ENCODE measurements at regions not wholly inside any gene's neighbourhood (a gene's known extent, or its start where the extent isn't known, plus 50 kb on each side); places are given as distances from the start of the nearest gene placed in this dataset.

DNA sequence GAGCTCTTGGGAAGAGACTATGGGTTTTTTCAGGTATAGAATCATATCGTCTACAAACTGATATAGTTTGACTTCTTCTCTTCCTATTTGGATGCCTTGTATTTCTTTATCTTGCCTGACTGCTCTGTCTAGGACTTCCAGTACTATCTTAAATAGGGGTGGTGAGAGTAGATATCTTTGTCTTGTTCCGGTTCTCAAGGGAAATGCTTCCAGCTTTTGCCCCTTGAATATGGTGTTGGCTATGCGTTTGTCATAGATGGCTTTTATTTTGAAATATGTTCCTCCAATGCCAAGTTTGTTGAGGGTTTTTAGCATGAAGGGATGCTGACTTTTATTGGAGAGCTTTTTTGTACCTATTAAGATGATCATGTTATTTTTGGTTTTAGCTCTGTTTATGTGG, 170.3 kb downstream of the PTGER3 start:
- H3K36me3 ChIP-seq, result no peaks in the 10 kb centered on the region
- no peaks in the 10 kb centered on the region for H3K27me3 ChIP-seq
- 80% methylated on average over 3 of the region's 3 CpGs for WGBS
- peaks cover 14% of the 10 kb centered on the region for H3K4me1 ChIP-seq
- no peak overlapping the region for H3K27ac ChIP-seq
- no peaks in the 10 kb centered on the region for H3K9me3 ChIP-seq
- TF ChIP-seq, protein P1, sequence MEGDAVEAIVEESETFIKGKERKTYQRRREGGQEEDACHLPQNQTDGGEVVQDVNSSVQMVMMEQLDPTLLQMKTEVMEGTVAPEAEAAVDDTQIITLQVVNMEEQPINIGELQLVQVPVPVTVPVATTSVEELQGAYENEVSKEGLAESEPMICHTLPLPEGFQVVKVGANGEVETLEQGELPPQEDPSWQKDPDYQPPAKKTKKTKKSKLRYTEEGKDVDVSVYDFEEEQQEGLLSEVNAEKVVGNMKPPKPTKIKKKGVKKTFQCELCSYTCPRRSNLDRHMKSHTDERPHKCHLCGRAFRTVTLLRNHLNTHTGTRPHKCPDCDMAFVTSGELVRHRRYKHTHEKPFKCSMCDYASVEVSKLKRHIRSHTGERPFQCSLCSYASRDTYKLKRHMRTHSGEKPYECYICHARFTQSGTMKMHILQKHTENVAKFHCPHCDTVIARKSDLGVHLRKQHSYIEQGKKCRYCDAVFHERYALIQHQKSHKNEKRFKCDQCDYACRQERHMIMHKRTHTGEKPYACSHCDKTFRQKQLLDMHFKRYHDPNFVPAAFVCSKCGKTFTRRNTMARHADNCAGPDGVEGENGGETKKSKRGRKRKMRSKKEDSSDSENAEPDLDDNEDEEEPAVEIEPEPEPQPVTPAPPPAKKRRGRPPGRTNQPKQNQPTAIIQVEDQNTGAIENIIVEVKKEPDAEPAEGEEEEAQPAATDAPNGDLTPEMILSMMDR (IDR thresholded peaks at IDR 0.05), result no peak
- no peak for TF ChIP-seq POLR2A (IDR thresholded peaks at IDR 0.05)
- no peak for TF ChIP-seq EP300 (IDR thresholded peaks at IDR 0.05)
- H3K4me3 ChIP-seq, result no peak overlapping the region
- DNase-seq (ENCODE audit: low spot score in 2 of 2), result no peak

DNA sequence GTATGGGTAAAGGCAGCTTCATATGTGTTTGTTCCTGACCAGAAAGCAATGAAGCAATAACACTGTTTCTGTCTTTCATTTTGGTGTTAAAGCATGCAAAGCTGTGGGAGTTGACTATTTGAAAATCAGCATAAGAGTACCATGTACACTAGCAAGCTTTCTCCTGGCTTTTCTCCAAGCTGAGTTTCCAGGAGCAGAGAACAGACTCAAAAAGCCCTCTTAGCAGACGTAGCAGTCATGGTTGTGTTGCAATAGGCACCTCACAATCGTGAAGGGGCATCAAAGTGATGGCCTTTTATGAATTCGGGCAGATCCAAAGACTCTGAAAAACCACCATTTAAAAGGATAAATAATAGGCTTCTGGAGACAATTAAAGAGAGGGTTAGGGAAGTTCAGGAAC, 159.7 kb downstream of the PTGER3 start:
- H3K4me1 ChIP-seq, result peaks cover 6% of the 10 kb centered on the region
- WGBS, result 33% methylated on average over 3 of the region's 3 CpGs

GRCh38 chr1:70888722-70889121, 158.9 kb downstream of the PTGER3 start:
- no peak for DNase-seq (ENCODE audit: low spot score in 2 of 2)
- H3K9me3 ChIP-seq, result no peaks in the 10 kb centered on the region
- TF ChIP-seq POLR2A (IDR thresholded peaks at IDR 0.05) (no peak), EP300 (IDR thresholded peaks at IDR 0.05) (no peak), POLR2AphosphoS5 (IDR thresholded peaks at IDR 0.05) (no peak)
- TF ChIP-seq, protein P1 (IDR thresholded peaks at IDR 0.05), result no peak
- H3K4me1 ChIP-seq, result peaks cover 6% of the 10 kb centered on the region
- no peak overlapping the region for H3K27ac ChIP-seq
- H3K36me3 ChIP-seq, result no peaks in the 10 kb centered on the region
- 80% methylated on average over 4 of the region's 4 CpGs for WGBS
- no peak overlapping the region for H3K4me3 ChIP-seq
- H3K27me3 ChIP-seq, result no peaks in the 10 kb centered on the region

More for the DNA sequence above, 159.7 kb downstream of the PTGER3 start:
- Histone ChIP-seq H3K36me3 (no peaks in the 10 kb centered on the region), H3K9me3 (no peaks in the 10 kb centered on the region), H3K27me3 (no peaks in the 10 kb centered on the region), H3K27ac (no peak overlapping the region), H3K4me3 (no peak overlapping the region)
- no peak for TF ChIP-seq POLR2A (IDR thresholded peaks at IDR 0.05)
- TF ChIP-seq, protein P1 (IDR thresholded peaks at IDR 0.05), result no peak
- DNase-seq (ENCODE audit: low spot score in 2 of 2), result no peak

DNA sequence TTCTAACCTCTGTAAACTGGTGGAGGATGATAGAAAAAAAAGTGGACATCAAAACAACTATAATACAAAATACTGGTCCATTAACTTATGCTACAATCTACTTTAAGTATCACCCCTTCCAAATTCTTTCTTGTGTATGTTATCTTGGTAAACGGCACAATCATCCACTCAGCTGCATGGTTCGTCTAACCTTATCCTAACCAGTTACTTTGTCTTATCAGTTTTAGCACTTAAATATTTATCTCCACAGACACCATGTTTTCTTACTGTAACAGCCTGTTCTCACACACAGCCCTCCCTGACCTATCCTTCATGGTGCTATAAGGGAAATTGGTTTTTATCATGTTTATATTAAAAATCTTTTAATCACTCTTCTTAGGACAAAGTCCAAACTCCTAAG, 157.2 kb downstream of the PTGER3 start:
- H3K4me3 ChIP-seq, result no peak overlapping the region
- H3K27ac ChIP-seq, result no peak overlapping the region
- 91% methylated on average over 2 of the region's 2 CpGs for WGBS
- H3K27me3 ChIP-seq, result no peaks in the 10 kb centered on the region
- H3K9me3 ChIP-seq, result no peaks in the 10 kb centered on the region
- no peak for DNase-seq (ENCODE audit: low spot score in 2 of 2)
- H3K36me3 ChIP-seq, result no peaks in the 10 kb centered on the region
- TF ChIP-seq POLR2A (IDR thresholded peaks at IDR 0.05) (no peak), EP300 (IDR thresholded peaks at IDR 0.05) (no peak)
- peaks cover 6% of the 10 kb centered on the region for H3K4me1 ChIP-seq

GRCh38 chr1:70891051-70891843, 156.4 kb downstream of the PTGER3 start:
- TF ChIP-seq EP300 (IDR thresholded peaks at IDR 0.05), result no peak
- TF ChIP-seq POLR2AphosphoS5 (IDR thresholded peaks at IDR 0.05), result no peak
- TF ChIP-seq, protein P1 (IDR thresholded peaks at IDR 0.05), result no peak
- no peak for TF ChIP-seq POLR2A (IDR thresholded peaks at IDR 0.05)
- no peak for DNase-seq (ENCODE audit: low spot score in 2 of 2)
- Histone ChIP-seq H3K36me3 (no peaks in the 10 kb centered on the region), H3K4me3 (no peak overlapping the region), H3K9me3 (no peaks in the 10 kb centered on the region), H3K4me1 (peaks cover 6% of the 10 kb centered on the region), H3K27ac (no peak overlapping the region), H3K27me3 (no peaks in the 10 kb centered on the region)

GRCh38 chr1:70892140-70892539, 155.5 kb downstream of the PTGER3 start:
- H3K4me1 ChIP-seq, result peaks cover 6% of the 10 kb centered on the region
- no peak for TF ChIP-seq POLR2AphosphoS5 (IDR thresholded peaks at IDR 0.05)
- TF ChIP-seq, protein P1 (IDR thresholded peaks at IDR 0.05), result no peak
- TF ChIP-seq EP300 (IDR thresholded peaks at IDR 0.05), result no peak
- no peak for TF ChIP-seq POLR2A (IDR thresholded peaks at IDR 0.05)
- no peaks in the 10 kb centered on the region for H3K9me3 ChIP-seq
- H3K27me3 ChIP-seq, result no peaks in the 10 kb centered on the region
- no peaks in the 10 kb centered on the region for H3K36me3 ChIP-seq
- WGBS, result 89% methylated on average over 2 of the region's 2 CpGs
- no peak for DNase-seq (ENCODE audit: low spot score in 2 of 2)
- no peak overlapping the region for H3K27ac ChIP-seq
- no peak overlapping the region for H3K4me3 ChIP-seq

Data from suprapubic skin (tissue), 4 donors.